SK-N-MC (cell line): ENCODE measurements at regions not wholly inside any gene's neighbourhood (a gene's known extent, or its start where the extent isn't known, plus 50 kb on each side); places are given as distances from the start of the nearest gene placed in this dataset.

Source experiments
- EZH2 ChIP-seq: fragments of 200-600 bp; sonication (generic); IDR thresholded peaks from one replicate; pipeline ENCODE4 v1.6.1; 2017; ENCODE audit warnings: antibody characterized with exemption
- FOXP2 ChIP-seq: optimal IDR thresholded peaks from 2 replicates; pipeline ENCODE3; 2011; ENCODE audit warnings: mild to moderate bottlenecking, moderate library complexity; ENCODE audit not compliant: insufficient read depth; ENCODE audit errors: extremely low read length, control extremely low read depth
- POLR2AphosphoS5 ChIP-seq: IDR thresholded peaks from 2 replicates; pipeline ENCODE4 v1.6.1; 2012; ENCODE audit warnings: mild to moderate bottlenecking, low read depth, low read length, borderline replicate concordance

DNA sequence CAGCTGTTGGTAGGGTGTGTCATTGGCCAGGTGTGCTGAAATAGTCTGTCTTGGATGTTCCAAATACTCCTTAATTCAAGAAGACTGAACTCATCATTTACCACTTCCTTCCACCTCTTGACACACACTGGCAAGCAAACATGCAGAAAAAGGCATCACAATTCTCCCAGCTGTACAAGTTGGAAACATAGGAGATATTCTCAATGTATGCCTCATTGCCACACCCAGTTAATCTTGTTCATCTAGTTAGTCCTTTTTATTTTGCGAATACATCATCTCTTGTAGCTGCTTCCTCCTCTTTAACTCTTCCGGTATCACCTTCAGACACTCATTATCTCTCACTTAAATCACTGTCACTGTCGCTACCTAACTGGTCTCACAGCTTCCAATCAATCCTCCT, 75.1 kb upstream of the GOT2 start:
- TF ChIP-seq POLR2AphosphoS5 (no peak), FOXP2 (no peak), EZH2 (no peak)
